Sigmoid colon (tissue), 6 donors: ENCODE measurements at regions not wholly inside any gene's neighbourhood (a gene's known extent, or its start where the extent isn't known, plus 50 kb on each side); places are given as distances from the start of the nearest gene placed in this dataset.

ENCODE experiments used
- DNase-seq: peaks from one replicate; pipeline ENCODE4 v3.0.0-alpha.2; 2019
- H3K27ac ChIP-seq, 4 donors: fragments of 200-600 bp; sonication (generic); one replicate each; pipeline ENCODE4 v1.5.1; 2016 to 2019; ENCODE audit warnings: mild to moderate bottlenecking in 1 of 4
- H3K27me3 ChIP-seq, 3 donors: fragments of 200-600 bp; sonication (generic); one replicate each; pipeline ENCODE4 v1.5.1; 2019; ENCODE audit warnings: mild to moderate bottlenecking in 1 of 3
- H3K36me3 ChIP-seq, 4 donors: fragments of 200-600 bp; sonication (generic); one replicate each; pipeline ENCODE4 v1.5.1; 2016 to 2019
- H3K4me1 ChIP-seq, 4 donors: fragments of 200-600 bp; sonication (generic); one replicate each; pipeline ENCODE4 v1.5.1; 2017 to 2019
- H3K4me3 ChIP-seq, 4 donors: fragments of 200-600 bp; sonication (generic); one replicate each; pipeline ENCODE4 v1.5.1; 2017 to 2019; ENCODE audit warnings: mild to moderate bottlenecking in 2 of 4, moderate library complexity in 1 of 4
- H3K9me3 ChIP-seq, 4 donors: fragments of 200-600 bp in 3 of 4; sonication (generic) in 3 of 4; one replicate each; pipeline versions ENCODE4 v1.5.1 to v1.6.1; 2013 to 2019
- CTCF ChIP-seq, 4 experiments: fragments of 450-650 bp in 3 of 4; fragments of 200-600 bp in 1 of 4; IDR thresholded peaks; one replicate each; pipeline ENCODE4 v1.5.1; 2016 to 2019; ENCODE audit warnings: antibody characterized with exemption in 4 of 4, mild to moderate bottlenecking in 3 of 4, moderate library complexity in 2 of 4
- EP300 ChIP-seq, 4 donors: sonication (generic); formaldehyde crosslinking; IDR thresholded peaks; one replicate each; pipeline ENCODE4 v1.6.1; 2017; ENCODE audit warnings: antibody characterized with exemption in 4 of 4
- POLR2A ChIP-seq, 2 donors: fragments of 450-650 bp; IDR thresholded peaks; one replicate each; pipeline ENCODE4 v1.6.1; 2016; ENCODE audit warnings: antibody characterized with exemption in 2 of 2, mild to moderate bottlenecking in 2 of 2, moderate library complexity in 2 of 2
- POLR2AphosphoS5 ChIP-seq, 4 donors: sonication (generic); formaldehyde crosslinking; IDR thresholded peaks; one replicate each; pipeline ENCODE4 v1.6.1; 2017; ENCODE audit warnings: antibody characterized with exemption in 4 of 4
- WGBS, 2 donors: extraction: QIAGEN DNeasy Blood & Tissue Kit; methylation state at CpG; one replicate each; pipeline ENCODE4 v1.1.7; 2013; 5-methylcytosine and 5-hydroxymethylcytosine counted together
- intact Hi-C: fragments of 100-400 bp; cut with DNase I; formaldehyde crosslinking; loops from one replicate; pipeline ENCODE4 v1.15.1; 2023
- donor health status: healthy with polysubstance abuse.
- donor health status: healthy.

DNA sequence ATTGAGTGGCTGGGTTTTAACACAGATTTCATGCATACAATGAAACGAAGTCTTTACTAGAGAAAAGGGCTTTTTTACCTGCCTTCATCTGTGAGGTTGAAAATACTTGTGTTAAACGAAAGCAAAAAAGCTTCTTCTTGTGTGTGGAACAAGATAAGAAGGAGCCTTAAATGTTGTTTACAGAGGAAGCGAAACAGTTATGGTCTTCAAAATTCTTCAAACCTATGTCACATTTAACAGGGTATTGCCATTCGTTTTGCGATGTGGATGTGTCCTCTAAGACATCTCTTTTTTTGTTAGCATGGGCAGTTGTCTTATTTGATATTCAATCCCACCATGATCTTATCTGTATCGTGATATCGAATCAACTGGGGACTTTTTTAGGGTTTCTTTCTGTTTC lies 532.6 kb downstream of the TMEM182 start:
- Histone ChIP-seq H3K27ac (no peak overlapping the region), H3K27me3 (peaks cover 0 to 8% (median 0%) of the 10 kb centered on the region in 3 donors), H3K9me3 (no peaks in the 10 kb centered on the region), H3K4me3 (no peak overlapping the region), H3K36me3 (no peaks in the 10 kb centered on the region), H3K4me1 (no peaks in the 10 kb centered on the region)
- DNase-seq, result no peak
- 65 to 82% methylated on average over 7 of the region's 7 CpGs for WGBS, 2 donors
- intact Hi-C loops, result no loop called here
- TF ChIP-seq CTCF (IDR thresholded peaks at IDR 0.05), result no peak

DNA sequence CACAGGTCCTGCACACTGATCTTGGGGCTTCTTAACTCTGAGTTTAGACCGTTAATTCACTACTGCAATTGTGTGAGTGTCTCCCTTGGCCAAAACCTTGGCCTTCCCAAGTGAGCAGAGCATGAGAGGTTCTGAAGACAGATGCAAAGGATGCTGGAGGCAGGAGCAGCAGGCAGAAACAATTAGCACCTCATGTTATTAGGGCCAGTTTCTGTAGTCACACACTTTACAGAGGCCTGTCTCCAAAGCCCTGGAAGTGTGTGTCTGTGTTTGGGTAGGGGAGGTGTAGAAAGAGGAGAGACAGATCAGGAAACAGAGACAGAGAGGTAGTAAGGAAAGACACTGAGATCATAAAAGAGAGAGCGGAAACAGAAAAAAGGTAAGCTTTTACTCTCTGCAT lies 533.8 kb downstream of the TMEM182 start:
- H3K4me1 ChIP-seq, result no peaks in the 10 kb centered on the region
- intact Hi-C loops, result no loop called here
- H3K27me3 ChIP-seq, result peaks cover 0 to 8% (median 0%) of the 10 kb centered on the region in 3 donors
- no peak overlapping the region for H3K27ac ChIP-seq
- TF ChIP-seq EP300 (IDR thresholded peaks at IDR 0.05), result no peak
- no peak for TF ChIP-seq POLR2A (IDR thresholded peaks at IDR 0.05)
- no peaks in the 10 kb centered on the region for H3K9me3 ChIP-seq
- DNase-seq, result no peak
- 74 to 84% methylated on average over 2 of the region's 2 CpGs for WGBS, 2 donors
- H3K36me3 ChIP-seq, result no peaks in the 10 kb centered on the region
- H3K4me3 ChIP-seq, result no peak overlapping the region

GRCh38 chr2:103324671-103325070 lies 562.8 kb downstream of the TMEM182 start:
- DNase-seq, result no peak
- 77 to 81% methylated on average over 2 of the region's 2 CpGs for WGBS, 2 donors
- H3K27me3 ChIP-seq, result no peaks in the 10 kb centered on the region
- TF ChIP-seq POLR2AphosphoS5 (IDR thresholded peaks at IDR 0.05) (no peak), CTCF (IDR thresholded peaks at IDR 0.05) (no peak), EP300 (IDR thresholded peaks at IDR 0.05) (no peak), POLR2A (IDR thresholded peaks at IDR 0.05) (no peak)
- no peak overlapping the region for H3K4me3 ChIP-seq
- intact Hi-C loops, result no loop called here
- H3K27ac ChIP-seq, result no peak overlapping the region
- H3K4me1 ChIP-seq, result no peaks in the 10 kb centered on the region
- no peaks in the 10 kb centered on the region for H3K9me3 ChIP-seq
- no peaks in the 10 kb centered on the region for H3K36me3 ChIP-seq

- no peak for TF ChIP-seq POLR2A (IDR thresholded peaks at IDR 0.05)
- Histone ChIP-seq H3K27me3 (no peaks in the 10 kb centered on the region), H3K9me3 (no peaks in the 10 kb centered on the region), H3K36me3 (no peaks in the 10 kb centered on the region), H3K4me3 (no peak overlapping the region), H3K4me1 (no peaks in the 10 kb centered on the region), H3K27ac (no peak overlapping the region)
- 89% methylated on average over 2 of the region's 2 CpGs for WGBS, 2 donors
- intact Hi-C loops, result no loop called here
- DNase-seq, result no peak
Measured at GRCh38 chr2:103327386-103327785, 565.6 kb downstream of the TMEM182 start.

DNA sequence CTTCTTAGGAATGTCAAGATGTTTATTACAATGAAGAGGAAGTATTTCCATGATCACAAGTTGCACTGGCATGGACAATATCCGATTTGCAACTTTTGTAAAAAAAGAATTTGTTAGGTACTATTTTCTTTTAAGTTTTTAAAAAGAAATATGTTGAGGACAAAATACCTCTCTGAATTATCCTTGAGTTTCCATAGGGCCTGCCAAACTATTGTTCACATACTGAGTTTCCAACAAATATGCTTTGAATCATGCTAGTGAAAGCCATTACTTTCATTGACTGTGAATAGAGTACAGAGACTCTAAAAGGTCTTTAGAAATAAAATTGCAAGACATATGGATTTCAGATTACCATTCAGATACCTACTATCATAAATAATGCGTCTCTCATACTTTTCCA lies 566.1 kb downstream of the TMEM182 start:
- intact Hi-C loops, result no loop called here
- Histone ChIP-seq H3K36me3 (no peaks in the 10 kb centered on the region), H3K27ac (no peak overlapping the region), H3K27me3 (no peaks in the 10 kb centered on the region), H3K4me3 (no peak overlapping the region), H3K4me1 (no peaks in the 10 kb centered on the region), H3K9me3 (no peaks in the 10 kb centered on the region)
- 88 to 89% methylated on average over 2 of the region's 2 CpGs for WGBS, 2 donors
- TF ChIP-seq CTCF (IDR thresholded peaks at IDR 0.05), result no peak
- no peak for TF ChIP-seq POLR2AphosphoS5 (IDR thresholded peaks at IDR 0.05)
- no peak for TF ChIP-seq EP300 (IDR thresholded peaks at IDR 0.05)
- no peak for TF ChIP-seq POLR2A (IDR thresholded peaks at IDR 0.05)
- DNase-seq, result no peak

- Histone ChIP-seq H3K27ac (no peak overlapping the region), H3K4me1 (no peaks in the 10 kb centered on the region), H3K36me3 (no peaks in the 10 kb centered on the region), H3K4me3 (no peak overlapping the region), H3K27me3 (no peaks in the 10 kb centered on the region), H3K9me3 (no peaks in the 10 kb centered on the region)
- intact Hi-C loops, result no loop called here
- no peak for TF ChIP-seq POLR2A (IDR thresholded peaks at IDR 0.05)
- TF ChIP-seq EP300 (IDR thresholded peaks at IDR 0.05), result no peak
- TF ChIP-seq CTCF (IDR thresholded peaks at IDR 0.05), result no peak
- no peak for TF ChIP-seq POLR2AphosphoS5 (IDR thresholded peaks at IDR 0.05)
- WGBS, 2 donors, result 92 to 94% methylated on average over 2 of the region's 2 CpGs
- no peak for DNase-seq
Measured at GRCh38 chr2:103335403-103335802, 573.6 kb downstream of the TMEM182 start.
